ENCODE measurements at regions not wholly inside any gene's neighbourhood (a gene's known extent, or its start where the extent isn't known, plus 50 kb on each side); places are given as distances from the start of the nearest gene placed in this dataset.

- no peak for ATAC-seq
- intact Hi-C loops (cut with DNase I): no loop called here
- TF ChIP-seq CTCF (IDR thresholded peaks at IDR 0.05): no peak
These were observed 296.6 kb downstream of the ZNF621 start for GRCh38 chr3:40821315-40821714.

GRCh38 chr3:40827226-40827625, 302.5 kb downstream of the ZNF621 start:
- TF ChIP-seq CTCF (IDR thresholded peaks at IDR 0.05): no peak
- intact Hi-C loops (cut with DNase I): no loop called here
- DNase-seq: no peak
- Histone ChIP-seq H3K27me3 (ENCODE audit: low read depth) (no peaks in the 10 kb centered on the region), H3K9me3 (no peaks in the 10 kb centered on the region), H3K27ac (no peak overlapping the region), H3K4me1 (no peaks in the 10 kb centered on the region), H3K36me3 (no peaks in the 10 kb centered on the region), H3K4me3 (no peak overlapping the region)
- no peak for ATAC-seq

More at GRCh38 chr3:40821315-40821714, 296.6 kb downstream of the ZNF621 start:
- no peaks in the 10 kb centered on the region for H3K9me3 ChIP-seq
- H3K36me3 ChIP-seq: no peaks in the 10 kb centered on the region
- H3K4me3 ChIP-seq: no peak overlapping the region
- DNase-seq: no peak
- no peaks in the 10 kb centered on the region for H3K4me1 ChIP-seq
- no peaks in the 10 kb centered on the region for H3K27me3 ChIP-seq (ENCODE audit: low read depth)
- no peak overlapping the region for H3K27ac ChIP-seq

- TF ChIP-seq CTCF (IDR thresholded peaks at IDR 0.05): no peak
- Histone ChIP-seq H3K36me3 (no peaks in the 10 kb centered on the region), H3K9me3 (no peaks in the 10 kb centered on the region), H3K4me1 (no peaks in the 10 kb centered on the region), H3K27me3 (ENCODE audit: low read depth) (no peaks in the 10 kb centered on the region), H3K4me3 (no peak overlapping the region), H3K27ac (no peak overlapping the region)
- DNase-seq (no peak), ATAC-seq (peak; percentile 47 to 69)
- intact Hi-C loops (cut with DNase I): no loop called here
These were observed 303.4 kb downstream of the ZNF621 start for GRCh38 chr3:40827942-40828688.

- intact Hi-C loops (cut with DNase I): no loop called here
- no peak for DNase-seq
These were observed 304.1 kb downstream of the ZNF621 start for GRCh38 chr3:40828741-40829415.

GRCh38 chr3:40829876-40830275, 305.1 kb downstream of the ZNF621 start:
- intact Hi-C loops (cut with DNase I): no loop called here
- no peak overlapping the region for H3K27ac ChIP-seq
- no peaks in the 10 kb centered on the region for H3K9me3 ChIP-seq
- DNase-seq (no peak), ATAC-seq (no peak)
- H3K4me1 ChIP-seq: no peaks in the 10 kb centered on the region
- TF ChIP-seq CTCF (IDR thresholded peaks at IDR 0.05): no peak
- no peaks in the 10 kb centered on the region for H3K27me3 ChIP-seq (ENCODE audit: low read depth)
- no peak overlapping the region for H3K4me3 ChIP-seq
- no peaks in the 10 kb centered on the region for H3K36me3 ChIP-seq

More at GRCh38 chr3:40828741-40829415, 304.1 kb downstream of the ZNF621 start:
- H3K9me3 ChIP-seq: no peaks in the 10 kb centered on the region
- ATAC-seq: no peak
- H3K4me1 ChIP-seq: no peaks in the 10 kb centered on the region
- no peak overlapping the region for H3K4me3 ChIP-seq
- no peaks in the 10 kb centered on the region for H3K27me3 ChIP-seq (ENCODE audit: low read depth)
- TF ChIP-seq CTCF (IDR thresholded peaks at IDR 0.05): no peak
- H3K27ac ChIP-seq: no peak overlapping the region
- H3K36me3 ChIP-seq: no peaks in the 10 kb centered on the region
